ENCODE measurements at regions not wholly inside any gene's neighbourhood (a gene's known extent, or its start where the extent isn't known, plus 50 kb on each side); places are given as distances from the start of the nearest gene placed in this dataset.

DNA sequence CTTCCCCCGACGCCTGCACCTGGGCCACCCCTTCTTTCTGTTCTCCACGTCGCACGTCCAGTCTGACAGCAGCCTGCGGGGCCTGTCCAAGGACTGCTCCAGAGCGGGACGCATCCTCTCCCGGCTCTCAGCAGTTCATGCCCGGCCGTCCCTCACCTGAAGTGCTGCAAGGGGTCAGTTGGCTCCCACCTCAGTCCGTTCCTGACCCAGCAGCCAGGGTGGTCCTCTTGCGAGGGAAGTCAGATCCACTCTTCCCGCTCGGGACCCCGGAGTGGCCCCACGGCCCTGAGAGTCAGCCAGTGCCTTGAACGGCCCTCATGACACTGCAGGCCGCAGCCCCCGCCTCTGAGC lies 249.7 kb upstream of the IRX4 start:
- Histone ChIP-seq H3K4me1 (ENCODE audit: insufficient read depth, low read length, poor library complexity, severe bottlenecking) (no peaks in the 10 kb centered on the region), H3K36me3 (ENCODE audit: insufficient read depth, low read length) (no peaks in the 10 kb centered on the region), H2AFZ (ENCODE audit: low read length) (no peak overlapping the region), H3K9ac (ENCODE audit: low read depth, low read length, poor library complexity, severe bottlenecking) (no peak overlapping the region), H3F3A (ENCODE audit: low read depth) (no peaks in the 10 kb centered on the region), H3K9me3 (ENCODE audit: insufficient read depth, low read depth, low read length) (peaks cover 5% of the 10 kb centered on the region; the same call in 1 of the 2 replicates), H4K20me1 (ENCODE audit: insufficient read depth, low read length, poor library complexity, severe bottlenecking) (no peaks in the 10 kb centered on the region), H3K9me2 (replicated peaks; ENCODE audit: low read depth, low read length) (no peaks in the 10 kb centered on the region), H3K27me3 (ENCODE audit: insufficient read depth, low read length, poor library complexity, severe bottlenecking) (no peaks in the 10 kb centered on the region), H3K4me2 (ENCODE audit: low read depth, low read length, poor library complexity, severe bottlenecking) (no peak overlapping the region), H3K79me2 (ENCODE audit: insufficient read depth, low read length) (no peaks in the 10 kb centered on the region), H3K4me3 (ENCODE audit: low read length, poor library complexity, severe bottlenecking) (no peak overlapping the region)
- TF ChIP-seq, protein P1, sequence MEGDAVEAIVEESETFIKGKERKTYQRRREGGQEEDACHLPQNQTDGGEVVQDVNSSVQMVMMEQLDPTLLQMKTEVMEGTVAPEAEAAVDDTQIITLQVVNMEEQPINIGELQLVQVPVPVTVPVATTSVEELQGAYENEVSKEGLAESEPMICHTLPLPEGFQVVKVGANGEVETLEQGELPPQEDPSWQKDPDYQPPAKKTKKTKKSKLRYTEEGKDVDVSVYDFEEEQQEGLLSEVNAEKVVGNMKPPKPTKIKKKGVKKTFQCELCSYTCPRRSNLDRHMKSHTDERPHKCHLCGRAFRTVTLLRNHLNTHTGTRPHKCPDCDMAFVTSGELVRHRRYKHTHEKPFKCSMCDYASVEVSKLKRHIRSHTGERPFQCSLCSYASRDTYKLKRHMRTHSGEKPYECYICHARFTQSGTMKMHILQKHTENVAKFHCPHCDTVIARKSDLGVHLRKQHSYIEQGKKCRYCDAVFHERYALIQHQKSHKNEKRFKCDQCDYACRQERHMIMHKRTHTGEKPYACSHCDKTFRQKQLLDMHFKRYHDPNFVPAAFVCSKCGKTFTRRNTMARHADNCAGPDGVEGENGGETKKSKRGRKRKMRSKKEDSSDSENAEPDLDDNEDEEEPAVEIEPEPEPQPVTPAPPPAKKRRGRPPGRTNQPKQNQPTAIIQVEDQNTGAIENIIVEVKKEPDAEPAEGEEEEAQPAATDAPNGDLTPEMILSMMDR (conservative IDR thresholded peaks at IDR 0.05; ENCODE audit: low read length) = no peak
- no peak for TF ChIP-seq EZH2phosphoT487 (IDR thresholded peaks at IDR 0.05; ENCODE audit: borderline replicate concordance)

DNA sequence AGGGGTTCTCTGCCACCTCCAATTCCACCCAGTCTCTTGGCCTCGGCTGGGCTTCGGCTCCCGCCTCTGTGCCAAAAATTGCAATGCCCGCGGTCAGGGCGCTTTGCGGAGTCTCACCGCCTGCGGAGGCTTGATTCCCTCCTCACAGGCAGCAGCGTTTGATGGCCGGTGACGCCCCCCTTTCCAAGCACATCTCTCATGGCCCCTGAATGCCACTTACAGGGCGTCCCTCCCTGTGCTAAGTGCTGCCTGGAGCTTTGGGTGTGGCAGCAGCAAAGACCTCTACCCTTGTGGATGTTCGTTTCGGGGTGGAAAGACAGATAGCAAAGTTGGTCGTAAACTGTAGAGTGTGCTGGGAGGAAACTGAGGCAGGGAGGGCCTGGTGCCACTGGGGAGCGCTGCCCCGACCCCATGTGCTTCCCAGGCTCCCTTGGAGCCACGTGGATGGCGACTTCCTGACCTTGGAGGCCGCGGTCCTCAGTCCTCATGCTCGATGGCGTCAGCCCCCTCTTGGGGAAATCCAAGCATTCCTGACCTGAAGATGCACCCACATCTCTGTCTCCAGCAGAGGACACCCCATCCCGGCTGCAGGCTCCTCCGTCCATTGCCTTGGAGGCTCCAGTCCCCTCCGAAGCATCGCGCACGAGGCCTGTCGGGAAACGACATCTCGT lies 249.2 kb upstream of the IRX4 start:
- Histone ChIP-seq H3K4me2 (ENCODE audit: low read depth, low read length, poor library complexity, severe bottlenecking) (no peak overlapping the region), H3K9me2 (replicated peaks; ENCODE audit: low read depth, low read length) (no peaks in the 10 kb centered on the region), H3K9me3 (ENCODE audit: insufficient read depth, low read depth, low read length) (peaks cover 5% of the 10 kb centered on the region; the same call in 1 of the 2 replicates), H3K4me3 (ENCODE audit: low read length, poor library complexity, severe bottlenecking) (no peak overlapping the region), H3K27me3 (ENCODE audit: insufficient read depth, low read length, poor library complexity, severe bottlenecking) (no peaks in the 10 kb centered on the region), H3K4me1 (ENCODE audit: insufficient read depth, low read length, poor library complexity, severe bottlenecking) (no peaks in the 10 kb centered on the region), H3K79me2 (ENCODE audit: insufficient read depth, low read length) (no peaks in the 10 kb centered on the region), H2AFZ (ENCODE audit: low read length) (no peak overlapping the region), H3K36me3 (ENCODE audit: insufficient read depth, low read length) (no peaks in the 10 kb centered on the region), H3K9ac (ENCODE audit: low read depth, low read length, poor library complexity, severe bottlenecking) (no peak overlapping the region), H3F3A (ENCODE audit: low read depth) (no peaks in the 10 kb centered on the region), H4K20me1 (ENCODE audit: insufficient read depth, low read length, poor library complexity, severe bottlenecking) (no peaks in the 10 kb centered on the region)
- TF ChIP-seq EZH2phosphoT487 (IDR thresholded peaks at IDR 0.05; ENCODE audit: borderline replicate concordance) = no peak
- TF ChIP-seq, protein P1 (conservative IDR thresholded peaks at IDR 0.05; ENCODE audit: low read length) = no peak

DNA sequence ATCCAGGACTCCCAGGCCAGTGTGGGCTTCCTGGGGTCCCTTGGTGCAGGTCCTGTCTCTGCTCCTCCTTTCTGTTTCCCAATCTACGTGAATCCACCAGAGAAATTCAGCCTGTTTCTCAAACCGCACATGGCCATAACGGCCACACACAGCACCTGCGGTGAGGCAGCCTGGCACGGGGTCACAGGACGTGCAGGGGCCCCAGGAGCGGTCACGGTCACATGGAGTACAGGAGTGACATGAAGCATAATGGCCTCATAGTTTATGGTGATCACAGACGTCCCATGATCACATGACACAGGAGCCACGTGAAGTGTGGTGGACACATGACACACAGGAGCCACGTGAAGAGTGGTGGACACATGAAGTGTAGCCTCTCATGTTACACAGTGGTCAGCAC lies 248.5 kb upstream of the IRX4 start:
- Histone ChIP-seq H3K4me2 (ENCODE audit: low read depth, low read length, poor library complexity, severe bottlenecking) (no peak overlapping the region), H3K27me3 (ENCODE audit: insufficient read depth, low read length, poor library complexity, severe bottlenecking) (no peaks in the 10 kb centered on the region), H3K4me3 (ENCODE audit: low read length, poor library complexity, severe bottlenecking) (no peak overlapping the region), H4K20me1 (ENCODE audit: insufficient read depth, low read length, poor library complexity, severe bottlenecking) (no peaks in the 10 kb centered on the region), H3K9ac (ENCODE audit: low read depth, low read length, poor library complexity, severe bottlenecking) (no peak overlapping the region), H3K9me2 (replicated peaks; ENCODE audit: low read depth, low read length) (no peaks in the 10 kb centered on the region), H2AFZ (ENCODE audit: low read length) (no peak overlapping the region), H3K36me3 (ENCODE audit: insufficient read depth, low read length) (no peaks in the 10 kb centered on the region), H3K4me1 (ENCODE audit: insufficient read depth, low read length, poor library complexity, severe bottlenecking) (no peaks in the 10 kb centered on the region), H3F3A (ENCODE audit: low read depth) (no peaks in the 10 kb centered on the region), H3K9me3 (ENCODE audit: insufficient read depth, low read depth, low read length) (peaks cover 5% of the 10 kb centered on the region; the same call in 1 of the 2 replicates), H3K79me2 (ENCODE audit: insufficient read depth, low read length) (no peaks in the 10 kb centered on the region)
- TF ChIP-seq EZH2phosphoT487 (IDR thresholded peaks at IDR 0.05; ENCODE audit: borderline replicate concordance) = no peak
- TF ChIP-seq, protein P1 (conservative IDR thresholded peaks at IDR 0.05; ENCODE audit: low read length) = no peak

Data from Loucy (cell line).